ENCODE measurements at regions not wholly inside any gene's neighbourhood (a gene's known extent, or its start where the extent isn't known, plus 50 kb on each side); places are given as distances from the start of the nearest gene placed in this dataset.

DNA sequence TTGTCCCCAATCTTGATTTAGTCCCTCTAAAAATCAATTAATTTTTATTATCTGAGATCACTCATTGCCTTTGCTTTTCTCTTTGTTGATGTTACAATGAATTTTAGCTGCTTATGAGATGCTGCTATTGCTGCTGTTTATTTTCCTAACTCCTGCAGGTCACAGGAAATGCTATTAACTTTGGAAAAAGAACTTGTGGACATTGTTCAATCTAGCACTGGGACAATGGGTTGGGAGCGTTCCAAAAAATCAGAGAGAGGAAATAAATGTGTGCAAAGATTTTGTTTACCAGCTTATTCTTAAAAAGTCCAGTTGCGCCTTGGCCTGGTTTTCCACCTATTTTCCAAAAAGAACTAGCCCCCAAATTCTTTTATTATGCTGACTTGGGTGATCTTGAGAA, 268.3 kb downstream of the PTH2R start:
- TF ChIP-seq CEBPB (IDR thresholded peaks at IDR 0.05; ENCODE audit: low read depth, low read length) (no peak), RAD21 (IDR thresholded peaks at IDR 0.05 in 1 of 2, conservative IDR thresholded peaks at IDR 0.05 in 1 of 2; ENCODE audit: low read depth in 2 of 2, low read length in 2 of 2) (no peak), SP2 (IDR thresholded peaks at IDR 0.05; ENCODE audit: low read length) (no peak), CHD2 (IDR thresholded peaks at IDR 0.05; ENCODE audit: low read length) (no peak), SIN3A (conservative IDR thresholded peaks at IDR 0.05 in 1 of 2, IDR thresholded peaks at IDR 0.05 in 1 of 2; ENCODE audit: low read depth in 1 of 2, low read length in 2 of 2) (no peak), POLR2A (IDR thresholded peaks at IDR 0.05; ENCODE audit: control extremely low read depth in 1 of 2, low read depth in 2 of 2, low read length in 2 of 2) (no peak), SIX5 (IDR thresholded peaks at IDR 0.05; ENCODE audit: low read depth, low read length) (no peak), SIRT6 (IDR thresholded peaks at IDR 0.05; ENCODE audit: low read length) (no peak), CREB1 (IDR thresholded peaks at IDR 0.05) (no peak), GTF2F1 (IDR thresholded peaks at IDR 0.05; ENCODE audit: borderline replicate concordance, low read depth, low read length) (no peak), ZNF274 (IDR thresholded peaks at IDR 0.05; ENCODE audit: borderline replicate concordance, extremely low read depth, low read length) (no peak)
- TF ChIP-seq, protein P1, sequence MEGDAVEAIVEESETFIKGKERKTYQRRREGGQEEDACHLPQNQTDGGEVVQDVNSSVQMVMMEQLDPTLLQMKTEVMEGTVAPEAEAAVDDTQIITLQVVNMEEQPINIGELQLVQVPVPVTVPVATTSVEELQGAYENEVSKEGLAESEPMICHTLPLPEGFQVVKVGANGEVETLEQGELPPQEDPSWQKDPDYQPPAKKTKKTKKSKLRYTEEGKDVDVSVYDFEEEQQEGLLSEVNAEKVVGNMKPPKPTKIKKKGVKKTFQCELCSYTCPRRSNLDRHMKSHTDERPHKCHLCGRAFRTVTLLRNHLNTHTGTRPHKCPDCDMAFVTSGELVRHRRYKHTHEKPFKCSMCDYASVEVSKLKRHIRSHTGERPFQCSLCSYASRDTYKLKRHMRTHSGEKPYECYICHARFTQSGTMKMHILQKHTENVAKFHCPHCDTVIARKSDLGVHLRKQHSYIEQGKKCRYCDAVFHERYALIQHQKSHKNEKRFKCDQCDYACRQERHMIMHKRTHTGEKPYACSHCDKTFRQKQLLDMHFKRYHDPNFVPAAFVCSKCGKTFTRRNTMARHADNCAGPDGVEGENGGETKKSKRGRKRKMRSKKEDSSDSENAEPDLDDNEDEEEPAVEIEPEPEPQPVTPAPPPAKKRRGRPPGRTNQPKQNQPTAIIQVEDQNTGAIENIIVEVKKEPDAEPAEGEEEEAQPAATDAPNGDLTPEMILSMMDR (IDR thresholded peaks at IDR 0.05; ENCODE audit: control extremely low read depth in 1 of 3, insufficient read depth in 1 of 3, low read depth in 1 of 3, low read length in 3 of 3) = no peak
